WTC11 (cell line): ENCODE measurements at regions not wholly inside any gene's neighbourhood (a gene's known extent, or its start where the extent isn't known, plus 50 kb on each side); places are given as distances from the start of the nearest gene placed in this dataset.

Experiments
- ATAC-seq: fragments of 200-7000 bp; cut with Tn5 transposase; 2 replicates; pipeline ENCODE4 v1.10.0; 2021; ENCODE audit warnings: mild to moderate bottlenecking, moderate library complexity
- CTCF ChIA-PET: fragments of 300-600 bp; sonication (Branson Sonifier 250); formaldehyde crosslinking; loops from one replicate; lab custom pipeline; 2021; ENCODE audit warnings: antibody characterized with exemption; lab: Charles Lee
- POLR2A ChIA-PET: fragments of 350-600 bp; sonication (Branson Sonifier 250); formaldehyde crosslinking; loops from one replicate; lab custom pipeline; 2021; ENCODE audit warnings: antibody characterized with exemption; lab: Charles Lee
- DNase-seq: peaks from one replicate; pipeline ENCODE4 v3.0.0; 2021; ENCODE audit warnings: low spot score
- H3K27ac Mint-ChIP-seq: 2 replicates; pipeline ENCODE4 v1.8.0; 2021; ENCODE audit warnings: mixed read lengths
- H3K27me3 Mint-ChIP-seq: 2 replicates; pipeline ENCODE4 v1.8.0; 2021; ENCODE audit warnings: low read depth, mild to moderate bottlenecking, moderate library complexity, mixed read lengths
- H3K36me3 Mint-ChIP-seq: 2 replicates; pipeline ENCODE4 v1.8.0; 2021; ENCODE audit warnings: mixed read lengths
- H3K4me1 Mint-ChIP-seq: 2 replicates; pipeline ENCODE4 v1.8.0; 2022; ENCODE audit warnings: mixed read lengths
- H3K4me3 Mint-ChIP-seq: 2 replicates; pipeline ENCODE4 v1.8.0; 2021; ENCODE audit warnings: mild to moderate bottlenecking, moderate library complexity, mixed read lengths
- H3K9me3 Mint-ChIP-seq: 2 replicates; pipeline ENCODE4 v1.8.0; 2021; ENCODE audit warnings: mixed read lengths
- CTCF ChIP-seq: fragments of 200-600 bp; IDR thresholded peaks from 2 replicates; pipeline ENCODE4 v1.8.0; 2022; ENCODE audit warnings: antibody characterized with exemption
- ELF4 ChIP-seq: sonication (generic); formaldehyde crosslinking; IDR thresholded peaks from 2 replicates; pipeline ENCODE4 v1.8.1; 2022; ENCODE audit warnings: low read depth, mild to moderate bottlenecking, moderate library complexity, missing genetic modification reagents
- ESRRA ChIP-seq: sonication (generic); formaldehyde crosslinking; IDR thresholded peaks from 2 replicates; pipeline ENCODE4 v1.8.1; 2022; ENCODE audit warnings: mild to moderate bottlenecking, missing genetic modification reagents, borderline replicate concordance
- ETV6 ChIP-seq: sonication (generic); formaldehyde crosslinking; IDR thresholded peaks from 2 replicates; pipeline ENCODE4 v1.8.1; 2022; ENCODE audit warnings: mild to moderate bottlenecking, missing genetic modification reagents
- FOXK1 ChIP-seq: sonication (generic); formaldehyde crosslinking; IDR thresholded peaks from 2 replicates; pipeline ENCODE4 v1.8.0; 2022; ENCODE audit warnings: mild to moderate bottlenecking, moderate library complexity, missing genetic modification reagents
- FOXP1 ChIP-seq: sonication (generic); formaldehyde crosslinking; IDR thresholded peaks from 2 replicates; pipeline ENCODE4 v1.8.0; 2022; ENCODE audit warnings: missing genetic modification reagents, mild to moderate bottlenecking, moderate library complexity, borderline replicate concordance
- JUN ChIP-seq: sonication (generic); formaldehyde crosslinking; IDR thresholded peaks from 2 replicates; pipeline ENCODE4 v1.8.0; 2023; ENCODE audit warnings: mild to moderate bottlenecking, missing genetic modification reagents
- NFATC4 ChIP-seq: fragments of 250-450 bp; sonication (Bioruptor Pico); IDR thresholded peaks from 2 replicates; pipeline ENCODE4 v1.9.0; 2021; ENCODE audit warnings: mild to moderate bottlenecking
- NR1H2 ChIP-seq: sonication (generic); formaldehyde crosslinking; IDR thresholded peaks from 2 replicates; pipeline ENCODE4 v1.9.0; 2021; ENCODE audit warnings: mild to moderate bottlenecking, moderate library complexity, missing genetic modification reagents
- NR2C2 ChIP-seq: sonication (generic); formaldehyde crosslinking; IDR thresholded peaks from 2 replicates; pipeline ENCODE4 v1.8.0; 2022; ENCODE audit warnings: mild to moderate bottlenecking, missing genetic modification reagents
- SMAD3 ChIP-seq: sonication (generic); formaldehyde crosslinking; IDR thresholded peaks from 2 replicates; pipeline ENCODE4 v1.8.0; 2022; ENCODE audit warnings: missing genetic modification reagents, mild to moderate bottlenecking, borderline replicate concordance
- SOX15 ChIP-seq: fragments of 250-450 bp; sonication (Bioruptor Pico); IDR thresholded peaks from 2 replicates; pipeline ENCODE4 v1.9.0; 2021; ENCODE audit warnings: mild to moderate bottlenecking
- SP1 ChIP-seq: sonication (generic); formaldehyde crosslinking; conservative IDR thresholded peaks from 2 replicates; pipeline ENCODE4 v1.8.1; 2022; ENCODE audit warnings: missing genetic modification reagents
- STAT6 ChIP-seq: sonication (generic); formaldehyde crosslinking; conservative IDR thresholded peaks from 2 replicates; pipeline ENCODE4 v1.8.1; 2023; ENCODE audit warnings: mild to moderate bottlenecking, low read depth, missing genetic modification reagents, moderate library complexity
- TEAD1 ChIP-seq: sonication (generic); formaldehyde crosslinking; IDR thresholded peaks from 2 replicates; pipeline ENCODE4 v1.8.0; 2022; ENCODE audit warnings: mild to moderate bottlenecking, missing genetic modification reagents
- TEAD4 ChIP-seq: sonication (generic); formaldehyde crosslinking; IDR thresholded peaks from 2 replicates; pipeline ENCODE4 v1.8.0; 2022; ENCODE audit warnings: mild to moderate bottlenecking, missing genetic modification reagents
- ZNF423 ChIP-seq: fragments of 250-450 bp; sonication (Bioruptor Pico); IDR thresholded peaks from 2 replicates; pipeline ENCODE4 v2.1.2; 2022; ENCODE audit warnings: mild to moderate bottlenecking, moderate library complexity
- ZNF425 ChIP-seq: fragments of 250-450 bp; sonication (Bioruptor Pico); conservative IDR thresholded peaks from 2 replicates; pipeline ENCODE4 v1.9.0; 2021; ENCODE audit warnings: mild to moderate bottlenecking

- Mint-ChIP-seq H3K27ac (no peak overlapping the region), H3K36me3 (peaks cover 9% of the 10 kb centered on the region; the same call in 1 of the 2 replicates), H3K27me3 (peaks cover 15% of the 10 kb centered on the region), H3K9me3 (peaks cover 11% of the 10 kb centered on the region), H3K4me1 (peaks cover 52% of the 10 kb centered on the region), H3K4me3 (no peak overlapping the region)
- TF ChIP-seq ETV6 (CRISPR knock-in tag), result no peak
- POLR2A ChIA-PET, result no interaction called here
- DNase-seq, result no peak
- no peak for ATAC-seq
- CTCF ChIA-PET, result interaction anchor here (0.8 to 3.3 kb wide), 6 partner anchors 23 to 331 kb away, joined by 3 to 32 read pairs (median 10); no protein-coding TSS in a partner anchor
These were observed 60.1 kb upstream of the GPR26 start for GRCh38 chr10:123606006-123606405.

GRCh38 chr10:123606955-123607354, 59.2 kb upstream of the GPR26 start:
- TF ChIP-seq NR1H2 (CRISPR knock-in tag) (no peak), NFATC4 (no peak), ESRRA (CRISPR knock-in tag) (no peak), SMAD3 (CRISPR knock-in tag) (no peak)
- POLR2A ChIA-PET, result no interaction called here
- no peaks in the 10 kb centered on the region; the same call in 1 of the 2 replicates for H3K36me3 Mint-ChIP-seq

GRCh38 chr10:123607386-123607785, 58.8 kb upstream of the GPR26 start:
- ChIA-PET CTCF (interaction anchor here (0.9 to 3.3 kb wide), 14 partner anchors 20 to 360 kb away, joined by 3 to 32 read pairs (median 4); no protein-coding TSS in a partner anchor), POLR2A (no interaction called here)
- peaks cover 52% of the 10 kb centered on the region for H3K4me1 Mint-ChIP-seq
- TF ChIP-seq FOXK1 (CRISPR knock-in tag), result no peak
- TF ChIP-seq TEAD1, result peak; percentile 32; the same call in 1 of the 2 replicates
- TF ChIP-seq SP1 (CRISPR knock-in tag), result 0 out of 2 replicates have a peak, but pooled peaks have one; percentile 27
- peak; percentile 34; the same call in 1 of the 2 replicates for TF ChIP-seq ZNF423
- no peak for TF ChIP-seq STAT6 (CRISPR knock-in tag)
- H3K4me3 Mint-ChIP-seq, result peak overlapping the region; percentile 47
- peaks cover 15% of the 10 kb centered on the region for H3K27me3 Mint-ChIP-seq
- ATAC-seq (peak; percentile 93), DNase-seq (peak; percentile 73)
- peak overlapping the region; percentile 81 for H3K27ac Mint-ChIP-seq
- peaks cover 4% of the 10 kb centered on the region; the same call in 1 of the 2 replicates for H3K9me3 Mint-ChIP-seq
- no peaks in the 10 kb centered on the region for H3K36me3 Mint-ChIP-seq

More at GRCh38 chr10:123606955-123607354, 59.2 kb upstream of the GPR26 start:
- ATAC-seq, result peak; percentile 69
- Mint-ChIP-seq H3K27me3 (peaks cover 15% of the 10 kb centered on the region), H3K27ac (peak overlapping the region; percentile 77), H3K4me3 (peak overlapping the region; percentile 11), H3K4me1 (peaks cover 52% of the 10 kb centered on the region), H3K9me3 (peaks cover 6% of the 10 kb centered on the region)
- no peak for DNase-seq
- CTCF ChIA-PET, result interaction anchor here (0.9 to 3.3 kb wide), 13 partner anchors 19 to 360 kb away, joined by 3 to 32 read pairs (median 4); no protein-coding TSS in a partner anchor

GRCh38 chr10:123608047-123608446, 58.1 kb upstream of the GPR26 start:
- peaks cover 15% of the 10 kb centered on the region for H3K27me3 Mint-ChIP-seq
- peak overlapping the region; percentile 47 for H3K4me3 Mint-ChIP-seq
- ChIA-PET CTCF (interaction anchor here (0.9 to 3.3 kb wide), 13 partner anchors 20 to 359 kb away, joined by 3 to 32 read pairs (median 4); no protein-coding TSS in a partner anchor), POLR2A (no interaction called here)
- TF ChIP-seq ZNF423, result peak; percentile 76; the same call in 1 of the 2 replicates
- no peak for TF ChIP-seq ZNF425
- no peak overlapping the region for H3K27ac Mint-ChIP-seq
- no peak for DNase-seq
- peaks cover 52% of the 10 kb centered on the region for H3K4me1 Mint-ChIP-seq
- no peak for ATAC-seq
- no peaks in the 10 kb centered on the region for H3K36me3 Mint-ChIP-seq
- peaks cover 4% of the 10 kb centered on the region; the same call in 1 of the 2 replicates for H3K9me3 Mint-ChIP-seq

GRCh38 chr10:123611243-123611642, 54.9 kb upstream of the GPR26 start:
- Mint-ChIP-seq H3K36me3 (no peaks in the 10 kb centered on the region), H3K27me3 (peaks cover 19% of the 10 kb centered on the region), H3K4me1 (peaks cover 38% of the 10 kb centered on the region), H3K9me3 (peaks cover 4% of the 10 kb centered on the region; the same call in 1 of the 2 replicates), H3K4me3 (no peak overlapping the region), H3K27ac (no peak overlapping the region)
- DNase-seq (no peak), ATAC-seq (no peak)
- CTCF ChIA-PET, result no interaction called here
- POLR2A ChIA-PET, result no interaction called here
- TF ChIP-seq ELF4 (CRISPR knock-in tag), result no peak
- no peak for TF ChIP-seq SOX15 (CRISPR knock-in tag)
- no peak for TF ChIP-seq ETV6 (CRISPR knock-in tag)
- TF ChIP-seq NFATC4, result no peak
- no peak for TF ChIP-seq NR2C2 (CRISPR knock-in tag)
- TF ChIP-seq FOXP1 (CRISPR knock-in tag), result no peak
- no peak for TF ChIP-seq TEAD4 (CRISPR knock-in tag)
- no peak for TF ChIP-seq JUN (CRISPR knock-in tag)
- no peak for TF ChIP-seq CTCF
